Liver (tissue), 3 donors: ENCODE measurements at regions not wholly inside any gene's neighbourhood (a gene's known extent, or its start where the extent isn't known, plus 50 kb on each side); places are given as distances from the start of the nearest gene placed in this dataset.

Experiments
- ATF3 ChIP-seq: IDR thresholded peaks from 2 replicates; pipeline ENCODE4 v1.6.1; 2016; ENCODE audit warnings: antibody characterized with exemption
- CTCF ChIP-seq: fragments of 150-350 bp; IDR thresholded peaks from 2 replicates; pipeline ENCODE4 v1.5.1; 2017; ENCODE audit warnings: improper control_type of control experiment, low read depth, low read length; ENCODE audit not compliant: missing input control
- GABPA ChIP-seq, 2 donors: IDR thresholded peaks in 1 of 2; conservative IDR thresholded peaks in 1 of 2; 2 replicates each; pipeline ENCODE4 v1.6.1; 2016; ENCODE audit warnings: antibody characterized with exemption in 2 of 2, mild to moderate bottlenecking in 1 of 2, moderate library complexity in 1 of 2
- HNF4A ChIP-seq, 2 donors: conservative IDR thresholded peaks; 2 replicates each; pipeline ENCODE4 v1.6.1; 2016; ENCODE audit warnings: antibody characterized with exemption in 2 of 2, mild to moderate bottlenecking in 2 of 2
- JUND ChIP-seq, 2 donors: IDR thresholded peaks; 2 replicates each; pipeline ENCODE4 v1.6.1; 2016; ENCODE audit warnings: antibody characterized with exemption in 2 of 2
- NR2F2 ChIP-seq: IDR thresholded peaks from 2 replicates; pipeline ENCODE4 v1.6.1; 2016; ENCODE audit warnings: antibody characterized with exemption
- RAD21 ChIP-seq, 2 donors: IDR thresholded peaks; 2 replicates each; pipeline ENCODE4 v1.6.1; 2016; ENCODE audit warnings: antibody characterized with exemption in 2 of 2, mild to moderate bottlenecking in 2 of 2
- REST ChIP-seq: IDR thresholded peaks from 2 replicates; pipeline ENCODE4 v1.6.1; 2016; ENCODE audit warnings: antibody characterized with exemption, mild to moderate bottlenecking
- SP1 ChIP-seq: IDR thresholded peaks from 2 replicates; pipeline ENCODE4 v1.6.1; 2018; ENCODE audit warnings: antibody characterized with exemption, mild to moderate bottlenecking
- TAF1 ChIP-seq: conservative IDR thresholded peaks from 2 replicates; pipeline ENCODE4 v1.6.1; 2016; ENCODE audit warnings: antibody characterized with exemption, mild to moderate bottlenecking
- YY1 ChIP-seq: IDR thresholded peaks from 2 replicates; pipeline ENCODE4 v1.6.1; 2016; ENCODE audit warnings: antibody characterized with exemption, mild to moderate bottlenecking
- ZBTB33 ChIP-seq: IDR thresholded peaks from 2 replicates; pipeline ENCODE4 v1.6.1; 2016; ENCODE audit warnings: antibody characterized with exemption
- donor health status: healthy.
- donor health status: healthy.

- TF ChIP-seq CTCF (no peak), ATF3 (no peak), RAD21 (IDR thresholded peaks at IDR 0.05) (no peak), JUND (IDR thresholded peaks at IDR 0.05) (no peak), SP1 (no peak), YY1 (no peak), REST (no peak), TAF1 (no peak), GABPA (IDR thresholded peaks at IDR 0.05 in 1 of 2, conservative IDR thresholded peaks at IDR 0.05 in 1 of 2) (no peak), ZBTB33 (no peak), HNF4A (conservative IDR thresholded peaks at IDR 0.05) (no peak), NR2F2 (no peak)
Observed at GRCh38 chr1:199742547-199742946, 285.0 kb upstream of the NR5A2 start.
